ENCODE measurements at regions not wholly inside any gene's neighbourhood (a gene's known extent, or its start where the extent isn't known, plus 50 kb on each side); places are given as distances from the start of the nearest gene placed in this dataset.

DNA sequence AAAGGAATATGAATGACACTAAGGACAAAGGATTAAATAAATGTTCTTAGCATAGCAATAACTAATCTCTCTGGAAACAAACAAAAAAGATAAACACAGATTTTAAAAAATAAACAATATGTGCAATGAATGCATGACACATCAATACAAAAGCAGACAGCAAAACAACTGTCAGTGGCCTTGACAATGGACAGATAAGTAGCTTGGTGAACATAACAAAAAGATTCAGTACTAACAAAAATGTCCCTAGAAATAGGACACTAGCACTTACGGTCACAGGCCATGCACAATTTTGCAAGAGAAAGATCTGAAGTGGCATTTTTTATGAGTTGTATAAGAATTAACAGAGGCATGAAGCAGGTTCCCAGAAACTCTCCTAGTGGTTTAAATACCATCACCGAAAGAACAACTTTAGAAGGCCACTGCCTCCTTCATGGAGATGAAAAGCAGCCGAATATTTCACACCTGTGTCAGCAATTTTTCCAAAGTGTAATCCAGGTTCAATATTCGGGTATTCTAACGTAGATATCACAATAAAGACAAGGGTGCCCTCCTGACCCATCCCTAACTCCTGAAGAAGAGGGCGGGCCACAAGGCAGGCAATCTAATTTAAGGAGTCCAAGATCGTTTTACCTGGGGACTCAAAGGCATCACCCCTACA lies 231.3 kb upstream of the MKLN1 start:
- TF ChIP-seq, protein P1, sequence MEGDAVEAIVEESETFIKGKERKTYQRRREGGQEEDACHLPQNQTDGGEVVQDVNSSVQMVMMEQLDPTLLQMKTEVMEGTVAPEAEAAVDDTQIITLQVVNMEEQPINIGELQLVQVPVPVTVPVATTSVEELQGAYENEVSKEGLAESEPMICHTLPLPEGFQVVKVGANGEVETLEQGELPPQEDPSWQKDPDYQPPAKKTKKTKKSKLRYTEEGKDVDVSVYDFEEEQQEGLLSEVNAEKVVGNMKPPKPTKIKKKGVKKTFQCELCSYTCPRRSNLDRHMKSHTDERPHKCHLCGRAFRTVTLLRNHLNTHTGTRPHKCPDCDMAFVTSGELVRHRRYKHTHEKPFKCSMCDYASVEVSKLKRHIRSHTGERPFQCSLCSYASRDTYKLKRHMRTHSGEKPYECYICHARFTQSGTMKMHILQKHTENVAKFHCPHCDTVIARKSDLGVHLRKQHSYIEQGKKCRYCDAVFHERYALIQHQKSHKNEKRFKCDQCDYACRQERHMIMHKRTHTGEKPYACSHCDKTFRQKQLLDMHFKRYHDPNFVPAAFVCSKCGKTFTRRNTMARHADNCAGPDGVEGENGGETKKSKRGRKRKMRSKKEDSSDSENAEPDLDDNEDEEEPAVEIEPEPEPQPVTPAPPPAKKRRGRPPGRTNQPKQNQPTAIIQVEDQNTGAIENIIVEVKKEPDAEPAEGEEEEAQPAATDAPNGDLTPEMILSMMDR (IDR thresholded peaks at IDR 0.05): no peak
- TF ChIP-seq POLR2A (IDR thresholded peaks at IDR 0.05): no peak

All from Peyer's patch (tissue), 4 donors.